GM21723 (cell line): ENCODE measurements at regions not wholly inside any gene's neighbourhood (a gene's known extent, or its start where the extent isn't known, plus 50 kb on each side); places are given as distances from the start of the nearest gene placed in this dataset.

Source experiments
- ATAC-seq: cut with Tn5 transposase; IDR thresholded peaks from one replicate; pipeline ENCODE4 v1.9.1; 2021; ENCODE audit warnings: mild to moderate bottlenecking, moderate library complexity; ENCODE audit not compliant: unreplicated experiment

DNA sequence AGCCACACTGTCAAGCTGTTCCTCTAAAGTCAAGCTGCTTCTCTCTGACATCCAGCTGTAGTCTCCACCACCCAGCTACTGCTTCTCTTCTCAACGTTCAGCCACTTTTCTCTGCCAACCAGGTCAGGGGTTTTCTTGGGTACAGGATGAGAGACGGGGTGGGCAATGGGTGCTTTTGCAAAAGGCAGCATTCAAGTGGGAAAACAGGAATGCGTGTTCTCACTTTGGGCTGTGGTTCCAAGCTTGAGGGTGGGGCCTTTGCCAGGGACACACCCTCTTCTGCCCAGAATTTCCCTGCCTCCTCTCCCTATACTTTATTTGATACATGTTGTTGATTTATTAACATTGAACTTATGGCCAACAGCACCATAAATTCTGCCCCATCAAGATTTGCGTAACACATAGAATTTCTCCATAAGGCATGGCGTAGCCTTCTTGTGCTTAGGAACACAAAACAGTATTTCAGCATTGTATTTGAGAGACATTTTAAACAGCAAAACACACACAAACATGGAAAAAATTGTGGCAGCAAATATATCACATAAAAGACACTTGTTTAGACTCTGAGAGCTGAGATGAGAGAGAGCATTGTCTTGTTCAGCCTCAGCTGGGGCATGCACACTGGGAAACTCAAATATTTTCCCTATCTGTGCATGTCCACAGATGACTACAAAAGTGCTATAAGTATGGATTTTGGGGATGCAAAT lies 392.8 kb downstream of the SLITRK6 start:
- ATAC-seq: no peak

GRCh38 chr13:85405316-85405897 lies 393.8 kb downstream of the SLITRK6 start:
- no peak for ATAC-seq

DNA sequence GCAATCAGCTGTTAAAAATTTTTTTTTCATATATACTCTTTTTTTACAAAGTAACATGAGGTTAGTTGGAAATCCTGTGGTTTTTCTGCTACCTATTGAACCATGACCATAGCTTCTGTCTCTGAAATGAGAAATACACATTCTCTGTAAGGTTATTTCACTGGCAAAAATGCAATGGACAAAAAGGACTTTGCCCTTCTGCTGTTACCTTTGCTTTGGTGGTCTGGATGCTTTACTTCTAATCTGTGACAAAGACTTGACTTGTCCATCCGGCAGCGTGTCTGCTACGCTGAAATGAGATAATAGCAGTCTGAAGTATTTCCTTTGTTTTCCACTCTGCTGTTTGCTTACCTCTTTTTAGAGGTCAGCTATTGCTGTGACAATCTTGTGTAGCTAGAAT lies 412.8 kb downstream of the SLITRK6 start:
- no peak for ATAC-seq

DNA sequence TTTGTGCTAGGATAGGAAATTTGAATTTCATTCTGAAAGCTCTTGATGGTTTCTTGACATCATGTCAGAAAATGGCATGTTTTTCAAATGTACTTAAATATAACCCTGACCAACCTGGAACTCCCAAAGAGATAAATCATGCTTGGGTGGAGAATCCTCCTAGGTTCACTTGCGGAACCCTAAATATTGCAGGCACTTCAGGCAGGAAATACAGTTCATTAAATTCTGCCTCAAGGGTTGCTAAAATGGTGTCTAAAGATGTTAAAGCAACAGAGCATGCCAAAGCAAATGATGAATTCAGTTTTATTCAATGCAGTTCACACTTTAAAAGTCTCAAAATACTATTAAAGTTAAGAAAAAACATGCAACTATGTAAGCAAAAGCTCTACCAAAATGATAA lies 415.9 kb downstream of the SLITRK6 start:
- no peak for ATAC-seq

GRCh38 chr13:85381082-85381481 lies 418.1 kb downstream of the SLITRK6 start:
- no peak for ATAC-seq

DNA sequence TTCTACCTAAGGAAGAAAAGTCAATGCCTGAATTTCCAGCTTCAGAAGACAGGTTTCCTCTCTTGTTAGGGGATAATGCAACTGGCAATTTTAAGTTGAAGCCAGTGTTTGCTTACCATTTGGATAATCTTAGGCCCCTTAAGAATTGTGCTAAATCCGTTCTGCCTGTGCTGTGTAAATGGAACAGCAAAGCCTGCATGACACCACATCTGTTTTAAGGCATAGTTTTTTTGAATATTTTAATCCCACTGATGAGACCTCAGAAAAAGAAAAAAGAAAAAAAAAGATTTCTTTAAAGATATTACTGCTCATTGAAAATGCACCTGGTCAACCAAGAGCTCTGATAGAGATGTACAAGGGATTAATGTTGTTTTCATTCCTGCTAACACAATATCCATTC lies 419.2 kb downstream of the SLITRK6 start:
- no peak for ATAC-seq

- ATAC-seq: no peak
Measured at GRCh38 chr13:85379433-85379832, 419.8 kb downstream of the SLITRK6 start.

- ATAC-seq: no peak
Measured at GRCh38 chr13:85377783-85378182, 421.4 kb downstream of the SLITRK6 start.

GRCh38 chr13:85373322-85373721 lies 425.9 kb downstream of the SLITRK6 start:
- no peak for ATAC-seq

GRCh38 chr13:85371254-85371653 lies 428.0 kb downstream of the SLITRK6 start:
- no peak for ATAC-seq

- no peak for ATAC-seq
Measured at GRCh38 chr13:85368686-85369085, 430.5 kb downstream of the SLITRK6 start.

GRCh38 chr13:85367887-85368286 lies 431.3 kb downstream of the SLITRK6 start:
- no peak for ATAC-seq

GRCh38 chr13:85366759-85367417 lies 432.3 kb downstream of the SLITRK6 start:
- no peak for ATAC-seq

DNA sequence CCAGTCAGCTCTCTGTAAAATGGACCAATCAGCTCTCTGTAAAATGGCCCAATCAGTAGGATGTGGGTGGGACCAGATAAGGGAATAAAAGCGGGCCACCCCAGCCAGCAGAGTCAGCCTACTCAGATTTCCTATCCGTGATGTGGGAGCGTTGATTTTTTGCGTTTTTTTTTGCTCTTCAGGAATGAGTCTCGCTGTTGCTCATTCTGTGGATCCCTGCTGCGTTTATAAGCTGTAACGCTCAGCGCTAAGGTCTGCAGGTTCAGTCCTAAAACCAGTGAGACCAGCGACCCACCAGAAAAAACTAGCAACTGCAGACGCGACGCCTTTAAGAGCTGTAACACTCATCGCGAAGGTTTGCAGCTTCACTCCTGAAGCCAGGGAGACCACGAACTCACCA lies 435.7 kb downstream of the SLITRK6 start:
- no peak for ATAC-seq

GRCh38 chr13:85362980-85363379 lies 436.2 kb downstream of the SLITRK6 start:
- ATAC-seq: no peak

GRCh38 chr13:85347251-85347650 lies 452.0 kb downstream of the SLITRK6 start:
- no peak for ATAC-seq

- ATAC-seq: no peak
Measured at GRCh38 chr13:85334187-85334586, 465.0 kb downstream of the SLITRK6 start.

- no peak for ATAC-seq
Measured at GRCh38 chr13:85333506-85334020, 465.7 kb downstream of the SLITRK6 start.

- no peak for ATAC-seq
Measured at GRCh38 chr13:85332615-85333014, 466.6 kb downstream of the SLITRK6 start.

DNA sequence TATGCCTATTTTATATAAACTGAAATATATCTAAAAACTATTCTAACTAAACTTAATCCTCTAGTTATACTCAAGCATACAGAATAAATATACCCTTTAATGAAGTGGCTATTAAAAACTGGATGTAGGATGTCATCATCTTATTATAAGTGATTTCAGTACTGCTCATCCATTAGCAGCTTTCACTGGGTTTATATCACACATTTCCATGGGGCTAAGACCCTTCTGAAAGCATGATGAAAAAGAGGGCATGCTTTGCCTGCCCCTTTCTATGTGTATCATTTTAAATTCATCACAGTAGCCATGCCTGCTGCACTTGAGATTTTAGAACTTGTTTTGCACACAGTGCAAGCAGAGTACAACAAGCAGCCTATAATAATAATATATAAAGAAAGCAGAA lies 477.5 kb downstream of the SLITRK6 start:
- ATAC-seq: no peak

GRCh38 chr13:85317781-85318180 lies 481.4 kb downstream of the SLITRK6 start:
- no peak for ATAC-seq

DNA sequence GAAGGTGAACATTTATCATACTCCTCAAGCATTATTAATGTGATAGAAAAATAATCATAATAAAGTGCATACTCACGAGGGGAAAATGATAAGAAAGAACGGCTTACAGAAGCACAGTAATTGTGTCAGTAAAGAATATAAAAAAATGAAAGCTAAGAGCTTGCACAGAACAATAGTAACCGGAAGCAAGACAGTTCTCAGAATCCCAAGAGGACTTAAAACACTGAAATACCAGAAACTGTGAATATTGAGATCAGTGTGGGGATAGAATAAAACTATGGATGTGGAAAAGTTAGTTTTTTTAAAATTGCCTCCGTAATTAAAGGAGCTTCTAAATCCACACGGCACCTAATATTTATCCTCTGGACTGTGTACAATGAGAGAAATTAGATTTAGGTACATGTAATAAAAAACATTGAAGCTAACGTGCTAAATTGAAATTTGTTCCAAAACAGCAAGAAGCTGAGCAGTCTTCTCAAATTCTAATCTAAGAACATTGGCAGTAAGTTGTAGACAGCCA lies 482.7 kb downstream of the SLITRK6 start:
- ATAC-seq: no peak
